HepG2 (cell line): ENCODE measurements at regions not wholly inside any gene's neighbourhood (a gene's known extent, or its start where the extent isn't known, plus 50 kb on each side); places are given as distances from the start of the nearest gene placed in this dataset.

ENCODE experiments used
- ATAC-seq: fragments of 200-7000 bp; cut with Tn5 transposase; 3 replicates; pipeline ENCODE4 v1.9.1; 2020; ENCODE audit warnings: mild to moderate bottlenecking, moderate library complexity
- BruUV-seq: library from RNA; stranded (reverse); fragments of 400-500 nt; replicated peaks from 2 replicates; lab custom pipeline; 2021; lab: Mats Ljungman, UMichigan
- CTCF ChIA-PET: fragments of 300-600 bp; formaldehyde crosslinking; extraction: SDS; loops from one replicate; lab custom pipeline; 2021; ENCODE audit warnings: low total read pairs, inconsistent platforms, low intra/inter-chr PET ratio; lab: Yijun Ruan, JAX
- POLR2A ChIA-PET: fragments of 350-600 bp; sonication (Branson Sonifier 250); formaldehyde crosslinking; loops from one replicate; lab custom pipeline; 2020; ENCODE audit warnings: antibody characterized with exemption, inconsistent platforms; lab: Yijun Ruan, JAX
- DNase-seq: peaks from one replicate; pipeline ENCODE4 v3.0.0-alpha.2; 2015; ENCODE audit warnings: low spot score
- FAIRE-seq: peaks from 3 replicates; lab custom pipeline; 2011; peaks lifted over from hg19 to GRCh38; lab: Jason Lieb, UNC
- H2AFZ ChIP-seq: one replicate; pipeline ENCODE4 v1.6.1; 2011; ENCODE audit warnings: low read length, inconsistent platforms
- H3K27ac ChIP-seq: fragments of 300-600 bp; 3 replicates; pipeline ENCODE4 v1.8.0; 2011; ENCODE audit warnings: mixed run types, mild to moderate bottlenecking, mixed read lengths, low read length, inconsistent platforms; ENCODE audit not compliant: insufficient read depth; ENCODE audit errors: extremely low read length
- H3K27me3 ChIP-seq, 2 experiments: fragments of 200-600 bp in 1 of 2; 2 replicates in 1 of 2; 3 replicates in 1 of 2; pipeline versions ENCODE4 v1.6.0 to v1.8.0; 2011; ENCODE audit warnings: low read length in 2 of 2, mild to moderate bottlenecking in 2 of 2, moderate library complexity in 2 of 2, inconsistent platforms in 1 of 2; ENCODE audit not compliant: insufficient read depth in 2 of 2, control insufficient read depth in 1 of 2
- H3K36me3 ChIP-seq, 2 experiments: fragments of 200-600 bp in 1 of 2; replicated peaks in 1 of 2; 2 replicates in 1 of 2; 3 replicates in 1 of 2; pipeline versions ENCODE4 v1.5.1 to v1.8.0; 2011; ENCODE audit warnings: low read length in 2 of 2, inconsistent platforms in 1 of 2; ENCODE audit not compliant: insufficient read depth in 2 of 2, control insufficient read depth in 1 of 2
- H3K4me1 ChIP-seq: 2 replicates; pipeline ENCODE4 v1.5.1; 2012; ENCODE audit warnings: low read length, inconsistent platforms; ENCODE audit not compliant: insufficient read depth
- H3K4me2 ChIP-seq: 2 replicates; pipeline ENCODE4 v1.6.0; 2011; ENCODE audit warnings: low read depth, low read length, inconsistent platforms
- H3K4me3 ChIP-seq, 3 experiments: fragments of 200-600 bp in 1 of 3; sonication (generic), shearing (Covaris generic) in 1 of 3; replicated peaks in 1 of 3; 2 replicates each; pipeline ENCODE4 v1.5.1; 2011 to 2016; ENCODE audit warnings: low read length in 3 of 3, inconsistent platforms in 2 of 3, low read depth in 2 of 3, mild to moderate bottlenecking in 2 of 3, control low read depth in 1 of 3, mixed read lengths in 1 of 3; ENCODE audit not compliant: insufficient read depth in 1 of 3
- H3K79me2 ChIP-seq: one replicate; pipeline ENCODE4 v1.6.1; 2011; ENCODE audit warnings: low read length, inconsistent platforms; ENCODE audit not compliant: insufficient read depth
- H3K9ac ChIP-seq: 2 replicates; pipeline ENCODE4 v1.6.0; 2011; ENCODE audit warnings: mild to moderate bottlenecking, low read depth, low read length, inconsistent platforms; ENCODE audit not compliant: insufficient read depth
- H3K9me3 ChIP-seq: 2 replicates; pipeline ENCODE4 v1.5.1; 2012; ENCODE audit warnings: mild to moderate bottlenecking, low read length
- H4K20me1 ChIP-seq: 2 replicates; pipeline ENCODE4 v1.6.0; 2011; ENCODE audit warnings: inconsistent platforms, mild to moderate bottlenecking, low read length, moderate library complexity; ENCODE audit not compliant: insufficient read depth
- ATF7 ChIP-seq, 2 experiments: fragments of 450-650 bp in 1 of 2; sonication (generic) in 1 of 2; formaldehyde crosslinking in 1 of 2; IDR thresholded peaks; 2 replicates each; pipeline versions ENCODE4 v1.4.0 to v1.6.1; 2016 to 2020; ENCODE audit warnings: antibody characterized with exemption in 1 of 2, mild to moderate bottlenecking in 1 of 2, missing genetic modification reagents in 1 of 2
- CREM ChIP-seq, 2 experiments: sonication (generic) in 1 of 2; formaldehyde crosslinking in 1 of 2; IDR thresholded peaks; 2 replicates each; pipeline versions ENCODE4 v1.4.0 to v1.6.1; 2016 to 2020; ENCODE audit warnings: antibody characterized with exemption in 1 of 2, mild to moderate bottlenecking in 1 of 2, missing genetic modification reagents in 1 of 2
- GZF1 ChIP-seq: sonication (generic); formaldehyde crosslinking; IDR thresholded peaks from 2 replicates; pipeline ENCODE4 v1.5.1; 2020; ENCODE audit warnings: mild to moderate bottlenecking, missing genetic modification reagents
- HIVEP1 ChIP-seq: sonication (generic); formaldehyde crosslinking; IDR thresholded peaks from 2 replicates; pipeline ENCODE4 v1.4.0; 2020; ENCODE audit warnings: mild to moderate bottlenecking, missing genetic modification reagents
- IKZF1 ChIP-seq: fragments of 450-650 bp; IDR thresholded peaks from 2 replicates; pipeline ENCODE4 v1.7.1; 2016
- RORA ChIP-seq: sonication (generic); formaldehyde crosslinking; IDR thresholded peaks from 2 replicates; pipeline ENCODE4 v1.5.0; 2020; ENCODE audit warnings: mild to moderate bottlenecking, missing genetic modification reagents, moderate library complexity
- SRSF4 ChIP-seq: fragments of 200-400 bp; formaldehyde crosslinking; IDR thresholded peaks from one replicate; pipeline ENCODE4 v1.6.1; 2018; ENCODE audit warnings: mild to moderate bottlenecking, low read depth, low read length, moderate library complexity; ENCODE audit not compliant: poor library complexity, severe bottlenecking
- U2AF1 ChIP-seq: fragments of 200-400 bp; formaldehyde crosslinking; optimal IDR thresholded peaks from 2 replicates; pipeline ENCODE3; 2017; ENCODE audit warnings: mild to moderate bottlenecking, low read depth, low read length
- ZNF350 ChIP-seq: sonication (generic); formaldehyde crosslinking; IDR thresholded peaks from 2 replicates; pipeline ENCODE4 v1.4.0; 2020; ENCODE audit warnings: mild to moderate bottlenecking, low read depth, missing genetic modification reagents, borderline replicate concordance
- ZNF564 ChIP-seq: sonication (generic); formaldehyde crosslinking; IDR thresholded peaks from 2 replicates; pipeline ENCODE4 v1.8.1; 2023; ENCODE audit warnings: mild to moderate bottlenecking, missing genetic modification reagents
- ZNF678 ChIP-seq: sonication (generic); formaldehyde crosslinking; IDR thresholded peaks from 2 replicates; pipeline ENCODE4 v1.4.0; 2020; ENCODE audit warnings: mild to moderate bottlenecking, missing genetic modification reagents
- ZNF766 ChIP-seq: sonication (generic); formaldehyde crosslinking; IDR thresholded peaks from 2 replicates; pipeline ENCODE4 v1.5.0; 2020; ENCODE audit warnings: missing genetic modification reagents, borderline replicate concordance
- ZSCAN22 ChIP-seq: sonication (generic); formaldehyde crosslinking; IDR thresholded peaks from 2 replicates; pipeline ENCODE4 v1.4.0; 2020; ENCODE audit warnings: mild to moderate bottlenecking, missing genetic modification reagents
- WGBS: methylation state at CpG from one replicate; pipeline ENCODE4 v1.1.6; 2017; ENCODE audit warnings: low lambda C conversion rate; 5-methylcytosine and 5-hydroxymethylcytosine counted together
- in situ Hi-C: cut with HindIII; loops from 2 replicates; pipeline ENCODE4 v1.10.0; 2017; ENCODE audit warnings: low pct_unique_long_range_greater_than_20kb; ENCODE audit not compliant: extremely low pct_ligation_motif_present
- intact Hi-C: fragments of 100-400 bp; cut with micrococcal nuclease; formaldehyde crosslinking; loops from one replicate; pipeline ENCODE4 v1.10.0; 2022; ENCODE audit not compliant: unreplicated experiment
- TF ChIP-seq, protein P1 (sequence below): sonication (generic); formaldehyde crosslinking; conservative IDR thresholded peaks from 2 replicates; pipeline ENCODE4 v1.4.0; 2020; ENCODE audit warnings: missing genetic modification reagents
- TF ChIP-seq, protein P2 (sequence below): sonication (generic); formaldehyde crosslinking; IDR thresholded peaks from 2 replicates; pipeline ENCODE4 v1.4.0; 2020; ENCODE audit warnings: missing genetic modification reagents, borderline replicate concordance
- TF ChIP-seq, protein P3 (sequence below): sonication (generic); formaldehyde crosslinking; IDR thresholded peaks from 2 replicates; pipeline ENCODE4 v1.5.0; 2020; ENCODE audit warnings: missing genetic modification reagents

DNA sequence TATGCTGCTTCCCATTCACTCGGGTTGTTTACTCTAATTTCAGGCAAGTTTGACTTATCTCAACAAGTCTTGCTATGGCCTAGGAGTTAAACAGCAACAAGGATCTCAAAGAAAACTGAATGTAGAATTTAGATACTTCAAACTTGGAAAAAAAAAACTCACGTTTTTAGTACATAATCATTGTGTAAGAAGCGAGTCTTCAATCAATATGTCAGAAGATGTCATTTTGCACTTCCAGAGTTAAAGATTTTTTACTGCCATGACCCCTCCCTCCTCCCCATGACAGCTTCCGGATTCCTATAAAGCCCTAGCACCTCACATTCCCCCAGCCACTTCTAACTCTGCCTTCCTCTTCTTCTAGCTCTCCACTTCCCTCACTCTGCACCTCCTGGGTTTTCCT is 133.4 kb downstream of the SS18 start:
- WGBS: 4% methylated on average over 4 of the region's 4 CpGs

DNA sequence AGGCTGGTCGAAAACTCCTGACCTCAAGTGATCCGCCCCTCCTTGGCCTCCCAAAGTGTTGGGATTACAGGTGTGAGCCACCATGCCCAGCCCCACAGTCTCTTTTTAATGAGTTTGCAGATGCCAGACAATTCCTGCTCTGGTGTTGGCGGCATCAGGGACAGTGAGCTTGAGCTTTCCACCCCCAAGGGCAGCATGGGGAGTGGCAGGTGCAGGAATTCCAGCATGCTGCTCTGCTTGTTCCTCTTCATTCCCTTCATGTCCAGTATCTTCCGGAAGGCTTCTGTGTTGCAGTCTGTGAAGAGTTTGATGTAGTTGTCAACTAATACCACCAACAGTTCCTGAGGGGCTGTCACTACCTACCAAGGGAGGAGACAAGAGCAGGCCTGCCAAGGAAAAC is 137.3 kb downstream of the SS18 start:
- ChIA-PET CTCF (no interaction called here), POLR2A (no interaction called here)
- in situ Hi-C loops: no loop called here
- no peak overlapping the region for H3K27ac ChIP-seq
- peak overlapping the region in 1 of 3 experiments; percentile 49; a peak in 2 of 6 replicates for H3K4me3 ChIP-seq
- no peak for FAIRE-seq
- H3K4me2 ChIP-seq: peak overlapping the region; percentile 71
- H3K79me2 ChIP-seq: no peaks in the 10 kb centered on the region
- no peaks in the 10 kb centered on the region for H4K20me1 ChIP-seq
- 47% methylated on average over 3 of the region's 4 CpGs for WGBS
- ATAC-seq: peak; percentile 38; the same call in 2 of the 3 replicates
- no peak overlapping the region for H2AFZ ChIP-seq
- H3K36me3 ChIP-seq: no peaks in the 10 kb centered on the region
- H3K9me3 ChIP-seq: no peaks in the 10 kb centered on the region
- DNase-seq: no peak
- H3K4me1 ChIP-seq: peaks cover 11% of the 10 kb centered on the region; the same call in 1 of the 2 replicates
- no peaks in the 10 kb centered on the region for H3K27me3 ChIP-seq
- H3K9ac ChIP-seq: no peak overlapping the region
- no TSS peak for BruUV-seq
- intact Hi-C loops: no loop called here
- TF ChIP-seq U2AF1 (no peak), SRSF4 (no peak), ZSCAN22 (CRISPR knock-in tag) (no peak), CREM (IDR thresholded peaks at IDR 0.05) (no peak), CREM (CRISPR knock-in tag; IDR thresholded peaks at IDR 0.05) (no peak), RORA (CRISPR knock-in tag) (no peak), ZNF564 (CRISPR knock-in tag) (no peak)
- TF ChIP-seq, protein P1, sequence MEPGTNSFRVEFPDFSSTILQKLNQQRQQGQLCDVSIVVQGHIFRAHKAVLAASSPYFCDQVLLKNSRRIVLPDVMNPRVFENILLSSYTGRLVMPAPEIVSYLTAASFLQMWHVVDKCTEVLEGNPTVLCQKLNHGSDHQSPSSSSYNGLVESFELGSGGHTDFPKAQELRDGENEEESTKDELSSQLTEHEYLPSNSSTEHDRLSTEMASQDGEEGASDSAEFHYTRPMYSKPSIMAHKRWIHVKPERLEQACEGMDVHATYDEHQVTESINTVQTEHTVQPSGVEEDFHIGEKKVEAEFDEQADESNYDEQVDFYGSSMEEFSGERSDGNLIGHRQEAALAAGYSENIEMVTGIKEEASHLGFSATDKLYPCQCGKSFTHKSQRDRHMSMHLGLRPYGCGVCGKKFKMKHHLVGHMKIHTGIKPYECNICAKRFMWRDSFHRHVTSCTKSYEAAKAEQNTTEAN: no peak
- TF ChIP-seq, protein P2, sequence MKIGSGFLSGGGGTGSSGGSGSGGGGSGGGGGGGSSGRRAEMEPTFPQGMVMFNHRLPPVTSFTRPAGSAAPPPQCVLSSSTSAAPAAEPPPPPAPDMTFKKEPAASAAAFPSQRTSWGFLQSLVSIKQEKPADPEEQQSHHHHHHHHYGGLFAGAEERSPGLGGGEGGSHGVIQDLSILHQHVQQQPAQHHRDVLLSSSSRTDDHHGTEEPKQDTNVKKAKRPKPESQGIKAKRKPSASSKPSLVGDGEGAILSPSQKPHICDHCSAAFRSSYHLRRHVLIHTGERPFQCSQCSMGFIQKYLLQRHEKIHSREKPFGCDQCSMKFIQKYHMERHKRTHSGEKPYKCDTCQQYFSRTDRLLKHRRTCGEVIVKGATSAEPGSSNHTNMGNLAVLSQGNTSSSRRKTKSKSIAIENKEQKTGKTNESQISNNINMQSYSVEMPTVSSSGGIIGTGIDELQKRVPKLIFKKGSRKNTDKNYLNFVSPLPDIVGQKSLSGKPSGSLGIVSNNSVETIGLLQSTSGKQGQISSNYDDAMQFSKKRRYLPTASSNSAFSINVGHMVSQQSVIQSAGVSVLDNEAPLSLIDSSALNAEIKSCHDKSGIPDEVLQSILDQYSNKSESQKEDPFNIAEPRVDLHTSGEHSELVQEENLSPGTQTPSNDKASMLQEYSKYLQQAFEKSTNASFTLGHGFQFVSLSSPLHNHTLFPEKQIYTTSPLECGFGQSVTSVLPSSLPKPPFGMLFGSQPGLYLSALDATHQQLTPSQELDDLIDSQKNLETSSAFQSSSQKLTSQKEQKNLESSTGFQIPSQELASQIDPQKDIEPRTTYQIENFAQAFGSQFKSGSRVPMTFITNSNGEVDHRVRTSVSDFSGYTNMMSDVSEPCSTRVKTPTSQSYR (CRISPR knock-in tag): no peak

More for the DNA sequence above, 133.4 kb downstream of the SS18 start:
- H3K9me3 ChIP-seq: no peaks in the 10 kb centered on the region
- H3K36me3 ChIP-seq: no peaks in the 10 kb centered on the region
- no peak overlapping the region for H3K4me2 ChIP-seq
- H3K27me3 ChIP-seq: no peaks in the 10 kb centered on the region
- H3K4me3 ChIP-seq: no peak overlapping the region
- H3K9ac ChIP-seq: no peak overlapping the region
- no peaks in the 10 kb centered on the region for H4K20me1 ChIP-seq
- no peak overlapping the region for H2AFZ ChIP-seq
- in situ Hi-C loops: no loop called here
- H3K4me1 ChIP-seq: peaks cover 11% of the 10 kb centered on the region; the same call in 1 of the 2 replicates
- no peak for FAIRE-seq
- ChIA-PET POLR2A (no interaction called here), CTCF (no interaction called here)
- intact Hi-C loops: no loop called here
- no TSS peak for BruUV-seq
- no peak for DNase-seq
- no peak for ATAC-seq
- no peak overlapping the region for H3K27ac ChIP-seq
- TF ChIP-seq ATF7 (IDR thresholded peaks at IDR 0.05): no peak
- TF ChIP-seq ATF7 (CRISPR knock-in tag; IDR thresholded peaks at IDR 0.05): no peak
- TF ChIP-seq, protein P3, sequence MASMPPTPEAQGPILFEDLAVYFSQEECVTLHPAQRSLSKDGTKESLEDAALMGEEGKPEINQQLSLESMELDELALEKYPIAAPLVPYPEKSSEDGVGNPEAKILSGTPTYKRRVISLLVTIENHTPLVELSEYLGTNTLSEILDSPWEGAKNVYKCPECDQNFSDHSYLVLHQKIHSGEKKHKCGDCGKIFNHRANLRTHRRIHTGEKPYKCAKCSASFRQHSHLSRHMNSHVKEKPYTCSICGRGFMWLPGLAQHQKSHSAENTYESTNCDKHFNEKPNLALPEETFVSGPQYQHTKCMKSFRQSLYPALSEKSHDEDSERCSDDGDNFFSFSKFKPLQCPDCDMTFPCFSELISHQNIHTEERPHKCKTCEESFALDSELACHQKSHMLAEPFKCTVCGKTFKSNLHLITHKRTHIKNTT (CRISPR knock-in tag): no peak
- no peak for TF ChIP-seq ZNF766
- TF ChIP-seq ZNF350: no peak
- TF ChIP-seq ZNF678 (CRISPR knock-in tag): no peak
- no peak for TF ChIP-seq IKZF1
- TF ChIP-seq HIVEP1 (CRISPR knock-in tag): no peak
- TF ChIP-seq GZF1 (CRISPR knock-in tag): no peak
- no peaks in the 10 kb centered on the region for H3K79me2 ChIP-seq
